ENCODE measurements at regions not wholly inside any gene's neighbourhood (a gene's known extent, or its start where the extent isn't known, plus 50 kb on each side); places are given as distances from the start of the nearest gene placed in this dataset.
"Not testable (repeated sequence)": the region's sequence is repeated elsewhere in the genome, so short reads cannot be mapped to it uniquely, and the experiment has no call there.

- no peak for DNase-seq
Measured at GRCh38 chr15:39414201-39414600, 166.7 kb upstream of the THBS1 start.

DNA sequence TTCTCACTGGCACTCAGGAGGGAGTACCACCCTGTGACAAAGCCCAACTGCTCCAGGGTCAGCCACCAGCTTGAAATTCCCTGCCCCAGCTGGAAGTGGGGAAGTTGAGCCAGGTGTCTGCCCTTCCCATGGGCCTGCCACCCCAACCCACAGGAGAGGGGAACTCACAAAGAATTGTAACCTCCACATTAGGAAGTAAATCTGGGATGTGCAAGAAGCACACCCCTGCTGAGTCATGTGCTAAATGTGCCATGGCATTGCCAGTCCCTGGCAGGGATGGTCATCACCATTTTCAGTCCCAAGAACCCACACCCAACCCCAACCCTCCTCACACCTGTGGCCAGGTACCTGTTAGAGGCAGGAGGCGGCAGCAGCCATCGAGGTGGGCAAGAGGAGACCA lies 165.2 kb upstream of the THBS1 start:
- DNase-seq: no peak

DNA sequence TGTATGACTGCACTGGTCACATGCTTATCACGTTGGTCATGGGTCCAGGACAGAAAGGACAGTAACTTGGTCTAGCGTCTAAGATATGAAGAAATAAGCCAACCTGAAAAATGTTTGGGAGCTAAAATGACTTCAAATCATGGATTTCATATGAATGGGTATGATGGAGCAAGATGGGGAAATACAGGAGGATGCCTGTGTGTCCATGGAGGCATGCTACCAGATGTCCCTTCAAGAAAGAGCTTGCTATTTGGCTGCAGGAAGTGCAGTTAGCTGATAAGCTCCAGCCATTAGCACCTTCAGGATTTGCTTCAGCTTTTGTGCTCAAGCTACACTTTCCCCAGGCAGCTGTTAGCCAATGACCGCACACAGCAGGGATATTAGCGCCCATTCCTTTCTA lies 164.6 kb upstream of the THBS1 start:
- no peak for DNase-seq

- DNase-seq: no peak
Measured at GRCh38 chr15:39417366-39418134, 163.3 kb upstream of the THBS1 start.

- DNase-seq: no peak
Measured at GRCh38 chr15:39419651-39420050, 161.2 kb upstream of the THBS1 start.

DNA sequence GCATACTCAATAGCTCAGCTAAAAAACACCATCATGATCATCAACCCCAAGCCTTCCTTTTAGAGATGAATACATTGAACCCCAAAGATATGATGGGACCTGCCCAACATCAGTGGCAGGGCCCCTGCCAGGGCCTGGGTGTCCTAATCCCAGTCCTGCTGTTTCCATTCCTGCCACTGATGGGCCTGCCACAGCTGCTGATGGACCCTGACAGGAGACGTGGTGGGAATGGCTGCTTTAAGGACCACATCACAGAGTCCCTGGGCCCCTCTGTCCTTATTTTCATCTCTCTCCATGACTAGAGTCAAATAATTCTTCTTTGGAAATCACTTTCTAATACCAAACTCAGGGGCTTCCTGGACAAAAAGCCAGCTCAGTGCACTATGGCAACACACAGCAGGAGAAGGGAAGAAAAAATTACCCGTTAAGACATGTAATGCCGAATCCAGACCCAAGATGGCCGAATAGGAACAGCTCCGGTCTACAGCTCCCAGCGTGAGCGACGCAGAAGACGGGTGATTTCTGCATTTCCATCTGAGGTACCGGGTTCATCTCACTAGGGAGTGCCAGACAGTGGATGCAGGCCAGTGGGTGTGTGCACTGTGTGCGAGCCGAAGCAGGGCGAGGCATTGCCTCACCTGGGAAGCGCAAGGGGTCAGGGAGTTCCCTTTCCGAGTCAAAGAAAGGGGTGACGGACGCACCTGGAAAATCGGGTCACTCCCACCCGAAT lies 160.6 kb upstream of the THBS1 start:
- not testable (repeated sequence) for DNase-seq

DNA sequence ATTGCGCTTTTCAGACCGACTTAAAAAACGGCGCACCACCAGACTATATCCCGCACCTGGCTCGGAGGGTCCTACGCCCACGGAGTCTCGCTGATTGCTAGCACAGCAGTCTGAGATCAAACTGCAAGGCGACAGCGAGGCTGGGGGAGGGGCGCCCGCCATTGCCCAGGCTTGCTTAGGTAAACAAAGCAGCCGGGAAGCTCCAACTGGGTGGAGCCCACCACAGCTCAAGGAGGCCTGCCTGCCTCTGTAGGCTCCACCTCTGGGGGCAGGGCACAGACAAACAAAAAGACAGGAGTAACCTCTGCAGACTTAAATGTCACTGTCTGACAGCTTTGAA lies 160.1 kb upstream of the THBS1 start:
- DNase-seq: not testable (repeated sequence)

GRCh38 chr15:39426552-39427532 lies 154.0 kb upstream of the THBS1 start:
- peak; percentile 74 to 99 for DNase-seq

DNA sequence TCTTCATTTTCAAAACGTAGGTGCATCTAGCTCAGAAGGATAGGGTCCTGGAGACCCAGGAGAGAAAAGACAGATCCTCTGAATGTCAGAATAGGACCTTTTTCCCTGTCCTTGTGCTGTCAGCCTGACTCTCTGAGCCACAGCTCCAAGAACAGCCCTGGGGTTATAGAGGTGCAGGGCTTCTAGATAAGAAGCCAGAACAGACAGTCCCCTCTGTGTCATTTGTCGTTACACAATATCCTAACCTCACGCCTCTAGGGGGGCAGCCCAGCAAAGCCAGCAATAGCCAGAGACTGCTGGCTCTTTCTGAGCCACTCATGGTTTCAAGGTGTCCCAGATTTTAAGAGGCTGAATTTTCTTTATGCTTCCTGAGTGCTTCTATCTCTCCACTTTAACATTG lies 153.2 kb upstream of the THBS1 start:
- DNase-seq: peak in 1 of 2 donors; percentile 33

GRCh38 chr15:39429898-39430357 lies 151.0 kb upstream of the THBS1 start:
- no peak for DNase-seq

- no peak for DNase-seq
Measured at GRCh38 chr15:39430389-39430788, 150.5 kb upstream of the THBS1 start.

GRCh38 chr15:39431376-39431775 lies 149.5 kb upstream of the THBS1 start:
- no peak for DNase-seq

DNA sequence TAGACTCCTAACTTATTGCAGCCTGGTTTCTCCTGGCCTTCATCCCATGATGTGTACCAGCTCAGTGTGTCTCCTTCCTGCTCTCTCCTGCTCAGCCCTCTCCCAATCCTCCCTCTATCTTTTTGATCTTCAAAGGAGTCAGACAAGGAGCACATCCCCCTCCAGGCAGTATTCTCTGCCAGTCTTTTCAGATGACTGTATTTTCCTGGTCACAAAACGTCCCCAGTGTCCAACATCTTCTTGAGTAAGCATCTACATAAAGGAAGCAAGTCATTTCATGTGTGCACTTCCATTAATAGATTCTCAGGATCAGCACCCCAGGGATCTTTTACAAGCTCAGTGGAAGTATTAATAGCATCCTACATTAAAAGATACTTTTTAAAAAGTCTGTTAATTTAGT lies 148.9 kb upstream of the THBS1 start:
- no peak for DNase-seq

GRCh38 chr15:39432912-39433348 lies 147.9 kb upstream of the THBS1 start:
- no peak for DNase-seq

DNA sequence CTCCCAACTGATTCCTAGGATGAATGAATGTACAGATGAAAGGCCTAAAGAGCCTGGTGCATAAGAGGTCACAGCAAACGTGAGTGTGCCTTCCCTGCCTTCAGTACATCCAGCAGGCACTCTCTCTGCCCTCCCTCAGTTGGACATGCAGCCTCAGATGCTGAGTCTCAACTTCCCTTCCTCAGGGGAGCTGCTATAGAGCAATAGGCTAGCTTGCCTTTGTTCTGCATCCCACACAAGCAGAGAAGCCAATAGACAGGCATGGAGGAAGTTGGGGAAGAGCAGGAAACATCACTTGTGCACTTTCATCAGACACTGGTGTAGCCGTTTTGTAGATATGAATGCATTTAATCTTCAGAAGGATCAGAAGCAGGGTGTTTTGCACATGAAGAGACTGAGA lies 147.5 kb upstream of the THBS1 start:
- peak in 1 of 2 donors; percentile 15 for DNase-seq

DNA sequence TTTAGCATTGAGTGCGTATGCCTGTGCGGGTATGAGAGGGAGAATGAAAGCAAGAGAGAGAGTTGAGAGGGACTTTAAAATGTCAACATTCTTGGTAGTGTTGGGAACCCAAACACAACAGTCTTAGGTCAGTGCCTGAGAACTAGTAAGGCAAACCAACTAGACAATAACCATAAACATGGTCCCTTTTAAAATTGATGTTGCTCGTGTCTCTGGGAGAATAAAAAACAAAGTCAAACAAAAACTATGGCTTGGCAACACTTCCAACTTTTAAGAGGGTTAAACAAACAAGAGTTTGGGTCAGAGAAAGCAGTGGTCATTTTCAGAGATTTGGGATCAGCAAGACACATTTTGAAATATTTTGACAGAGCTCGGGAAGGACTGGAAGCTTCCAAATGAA lies 146.7 kb upstream of the THBS1 start:
- no peak for DNase-seq

DNA sequence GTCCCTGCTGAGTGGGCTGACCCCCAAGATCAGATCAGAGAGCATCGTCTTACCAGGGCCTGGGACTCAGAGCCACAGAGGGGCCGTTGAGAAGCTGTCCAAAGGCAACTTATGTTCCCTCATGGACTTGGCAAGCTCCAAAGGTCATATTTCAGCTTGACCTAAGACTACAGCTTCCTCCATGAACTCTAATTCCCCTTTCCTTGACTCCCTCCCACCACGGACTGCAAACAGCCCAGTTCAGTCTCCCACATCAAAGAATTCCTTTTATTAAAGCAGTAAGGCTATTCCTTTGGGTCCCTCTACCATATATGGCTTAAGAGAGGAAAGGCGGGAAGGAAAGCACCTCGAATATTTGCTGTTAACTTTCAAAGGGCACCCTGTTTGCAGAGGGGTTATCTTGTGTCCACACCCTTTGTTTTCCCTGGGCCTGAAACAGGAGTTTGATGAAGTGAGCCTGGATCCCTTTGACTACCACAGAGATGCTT lies 146.1 kb upstream of the THBS1 start:
- no peak for DNase-seq

GRCh38 chr15:39435244-39435643 lies 145.6 kb upstream of the THBS1 start:
- no peak for DNase-seq

DNA sequence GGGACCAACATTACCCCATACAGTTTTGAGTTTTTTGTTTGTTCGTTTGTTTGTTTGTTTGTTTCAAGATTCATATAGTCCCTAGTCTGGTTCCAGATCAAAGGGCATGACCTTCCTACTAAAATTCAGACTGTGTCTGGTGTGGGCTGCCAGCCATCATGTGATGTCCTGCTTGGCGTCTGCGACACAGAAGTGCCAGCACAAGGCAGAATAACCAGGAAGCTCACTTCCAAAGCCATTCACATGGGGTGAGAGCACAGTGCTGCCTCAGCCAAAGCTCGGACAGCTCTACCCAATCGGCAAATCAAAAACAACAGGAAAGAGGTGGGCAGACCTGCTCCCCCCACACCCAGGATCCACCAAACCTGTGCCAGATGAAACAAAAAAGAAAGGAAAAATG lies 142.6 kb upstream of the THBS1 start:
- DNase-seq: no peak

GRCh38 chr15:39438799-39439592 lies 141.9 kb upstream of the THBS1 start:
- DNase-seq: no peak

- DNase-seq: no peak
Measured at GRCh38 chr15:39442898-39443297, 138.0 kb upstream of the THBS1 start.

DNA sequence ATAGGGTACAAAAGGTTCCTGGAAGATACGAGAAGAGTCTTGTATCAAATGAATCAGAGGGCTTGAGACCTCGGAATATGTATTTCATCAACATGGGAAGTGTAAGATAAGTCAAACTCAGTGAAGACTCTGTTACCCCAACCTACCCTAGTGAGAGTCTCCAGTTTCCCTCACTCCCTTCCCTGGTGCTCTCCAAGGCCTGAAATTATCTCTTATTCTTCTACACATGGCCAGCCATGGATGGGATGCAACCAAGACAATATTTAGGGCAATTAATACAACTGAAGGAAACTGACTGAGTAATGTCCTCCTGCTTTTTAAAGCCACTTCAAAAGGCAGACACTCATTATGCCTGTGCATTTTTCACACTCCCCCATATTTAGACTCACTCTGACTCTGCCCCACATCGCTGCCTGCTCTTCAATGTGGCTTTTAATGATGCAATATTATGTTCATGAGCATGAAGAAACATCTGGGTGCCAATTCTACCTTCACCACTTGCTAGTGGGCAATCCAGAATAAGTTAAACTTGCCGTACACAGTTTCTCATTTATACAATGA lies 137.1 kb upstream of the THBS1 start:
- DNase-seq: no peak
